ENCODE measurements at regions not wholly inside any gene's neighbourhood (a gene's known extent, or its start where the extent isn't known, plus 50 kb on each side); places are given as distances from the start of the nearest gene placed in this dataset.

- no peak for DNase-seq
- Histone ChIP-seq H4K5ac (ENCODE audit: low read depth, low read length) (no peak overlapping the region), H3K56ac (ENCODE audit: extremely low read depth, insufficient read depth, low read length) (no peak overlapping the region), H3K36me3 (ENCODE audit: control insufficient read depth, insufficient read depth, low read length) (no peaks in the 10 kb centered on the region), H3K4me2 (ENCODE audit: low read depth, low read length) (no peak overlapping the region), H4K91ac (ENCODE audit: insufficient read depth, low read depth, low read length) (no peak overlapping the region), H2BK20ac (ENCODE audit: low read depth, low read length) (peak overlapping the region; percentile 62; the same call in 1 of the 2 replicates), H2AFZ (replicated peaks; ENCODE audit: low read length, poor library complexity) (no peak overlapping the region), H3K79me1 (ENCODE audit: low read depth in 1 of 2, low read length in 2 of 2) (no peaks in the 10 kb centered on the region), H3K9me1 (ENCODE audit: insufficient read depth, low read length) (no peaks in the 10 kb centered on the region; the same call in 1 of the 2 replicates), H3K4ac (ENCODE audit: low read depth, low read length) (peak overlapping the region; percentile 30; the same call in 1 of the 2 replicates), H3K14ac (replicated peaks; ENCODE audit: low read depth, low read length) (no peak overlapping the region), H3K9me3 (ENCODE audit: control insufficient read depth, insufficient read depth, low read length) (no peaks in the 10 kb centered on the region), H3K23ac (ENCODE audit: low read depth, low read length) (no peak overlapping the region), H4K20me1 (ENCODE audit: insufficient read depth, low read length) (no peaks in the 10 kb centered on the region), H3K18ac (ENCODE audit: low read depth, low read length) (no peak overlapping the region), H3K4me3 (ENCODE audit: insufficient read depth, low read depth, low read length) (no peak overlapping the region), H2BK15ac (ENCODE audit: low read depth, low read length) (no peak overlapping the region; the same call in 2 of the 3 replicates), H2BK5ac (ENCODE audit: low read depth, low read length, poor library complexity, severe bottlenecking) (no peak overlapping the region), H4K8ac (ENCODE audit: low read depth in 2 of 2, low read length in 2 of 2) (no peak overlapping the region), H3K27me3 (ENCODE audit: control insufficient read depth, insufficient read depth, low read length) (no peaks in the 10 kb centered on the region), H3K27ac (ENCODE audit: insufficient read depth, low read length) (no peak overlapping the region), H3K9ac (ENCODE audit: low read depth, low read length) (no peak overlapping the region), H2AK5ac (ENCODE audit: low read depth, low read length) (no peak overlapping the region), H2AK9ac (replicated peaks; ENCODE audit: low read depth, low read length, poor library complexity) (no peak overlapping the region), H2BK120ac (ENCODE audit: low read depth, low read length) (no peak overlapping the region), H3K4me1 (ENCODE audit: control insufficient read depth, insufficient read depth, low read length) (peaks cover 2% of the 10 kb centered on the region; the same call in 1 of the 2 replicates)
- dilution Hi-C loops (cut with HindIII; ENCODE audit: low sequenced_read_pairs, unreplicated experiment) (no loop called here), intact Hi-C loops (cut with micrococcal nuclease) (no loop called here), in situ Hi-C loops (cut with MboI; ENCODE audit: low sequenced_read_pairs) (no loop called here)
- no peak for ATAC-seq (ENCODE audit: low read depth)
- WGBS, 2 experiments (ENCODE audit: extremely low coverage in 2 of 2, insufficient read length in 1 of 2) = no CpG with 5 or more reads among the region's 1 CpG
- no TSS peak for BruUV-seq (replicated peaks)
- CTCF ChIA-PET = no interaction called here
- TF ChIP-seq RFX5 (IDR thresholded peaks at IDR 0.05; ENCODE audit: low read depth, low read length) = no peak
- TF ChIP-seq MAZ (IDR thresholded peaks at IDR 0.05; ENCODE audit: borderline replicate concordance, low read depth, low read length) = no peak
- no peak for TF ChIP-seq FOS (IDR thresholded peaks at IDR 0.05; ENCODE audit: low read depth, low read length)
- TF ChIP-seq MAFK (IDR thresholded peaks at IDR 0.05; ENCODE audit: low read depth, low read length) = no peak
- TF ChIP-seq CTCF (conservative IDR thresholded peaks at IDR 0.05; ENCODE audit: low read depth, low read length) = no peak
- TF ChIP-seq USF2 (IDR thresholded peaks at IDR 0.05; ENCODE audit: low read depth, low read length) = no peak
- TF ChIP-seq CEBPB (IDR thresholded peaks at IDR 0.05; ENCODE audit: low read depth, low read length) = no peak
- TF ChIP-seq POLR2A (IDR thresholded peaks at IDR 0.05; ENCODE audit: low read depth, low read length) = no peak
- no peak for TF ChIP-seq RAD21 (IDR thresholded peaks at IDR 0.05; ENCODE audit: low read length)
- no peak for TF ChIP-seq RCOR1 (IDR thresholded peaks at IDR 0.05; ENCODE audit: insufficient replicate concordance, low read length)
- TF ChIP-seq CHD1 (IDR thresholded peaks at IDR 0.05; ENCODE audit: low read depth, low read length) = no peak
- no peak for TF ChIP-seq ELK1 (IDR thresholded peaks at IDR 0.05; ENCODE audit: borderline replicate concordance, low read depth, low read length)
- TF ChIP-seq BHLHE40 (IDR thresholded peaks at IDR 0.05; ENCODE audit: low read depth, low read length) = no peak
- no peak for TF ChIP-seq MXI1 (IDR thresholded peaks at IDR 0.05; ENCODE audit: borderline replicate concordance, low read depth, low read length)
- POLR2A ChIA-PET (ENCODE audit: unreplicated experiment) = no interaction called here
Measured at GRCh38 chr3:30554317-30554690, 52.1 kb upstream of the TGFBR2 start.

All from IMR-90 (cell line).